Glutamatergic neuron (in vitro differentiated cells): ENCODE measurements at regions not wholly inside any gene's neighbourhood (a gene's known extent, or its start where the extent isn't known, plus 50 kb on each side); places are given as distances from the start of the nearest gene placed in this dataset.

ENCODE experiments used
- DNase-seq: peaks from one replicate; pipeline ENCODE4 v3.0.0; 2022
- H3K27ac Mint-ChIP-seq: one replicate; pipeline ENCODE4 v1.8.0; 2020; ENCODE audit warnings: mild to moderate bottlenecking, mixed read lengths, inconsistent platforms; ENCODE audit not compliant: unreplicated experiment
- H3K27me3 Mint-ChIP-seq: one replicate; pipeline ENCODE4 v1.8.0; 2020; ENCODE audit warnings: mild to moderate bottlenecking, moderate library complexity, mixed read lengths, inconsistent platforms; ENCODE audit not compliant: unreplicated experiment
- H3K36me3 Mint-ChIP-seq: one replicate; pipeline ENCODE4 v1.8.0; 2020; ENCODE audit warnings: mild to moderate bottlenecking, mixed read lengths, inconsistent platforms; ENCODE audit not compliant: unreplicated experiment
- H3K4me1 Mint-ChIP-seq: one replicate; pipeline ENCODE4 v1.8.0; 2020; ENCODE audit warnings: mild to moderate bottlenecking, low read depth, mixed read lengths, inconsistent platforms; ENCODE audit not compliant: unreplicated experiment
- H3K4me3 Mint-ChIP-seq: one replicate; pipeline ENCODE4 v1.8.0; 2020; ENCODE audit warnings: mild to moderate bottlenecking, mixed read lengths, inconsistent platforms; ENCODE audit not compliant: unreplicated experiment
- H3K9me3 Mint-ChIP-seq: one replicate; pipeline ENCODE4 v1.8.0; 2020; ENCODE audit warnings: mild to moderate bottlenecking, moderate library complexity, mixed read lengths, inconsistent platforms; ENCODE audit not compliant: unreplicated experiment
- CTCF ChIP-seq: fragments of 200-600 bp; sonication (generic); IDR thresholded peaks from one replicate; pipeline ENCODE4 v1.5.0; 2021; ENCODE audit not compliant: partially characterized antibody, unreplicated experiment

DNA sequence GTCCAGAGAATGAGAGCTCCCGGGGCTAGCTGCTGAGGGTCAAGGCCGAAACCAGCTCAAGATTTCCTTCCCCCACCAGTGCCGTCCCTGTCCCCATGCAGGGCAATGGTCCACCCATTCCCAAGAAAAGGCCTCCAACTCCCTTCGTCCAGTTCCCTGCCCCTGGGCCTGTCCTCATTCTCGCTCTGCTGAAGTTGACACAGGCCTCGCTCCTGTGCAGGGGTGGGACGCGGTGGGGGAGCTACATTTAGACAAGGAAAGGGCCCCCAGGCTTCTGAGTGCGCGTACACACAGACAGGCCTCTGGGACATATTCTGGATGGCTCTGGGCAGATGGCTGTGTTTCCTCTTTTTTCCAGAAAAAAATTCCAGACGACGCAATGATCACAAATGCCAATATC, 188.3 kb downstream of the ETS2 start:
- Mint-ChIP-seq H3K9me3 (peaks cover 7% of the 10 kb centered on the region), H3K27ac (no peak overlapping the region), H3K4me3 (no peak overlapping the region), H3K36me3 (peaks cover 8% of the 10 kb centered on the region), H3K4me1 (peaks cover 28% of the 10 kb centered on the region), H3K27me3 (peaks cover 9% of the 10 kb centered on the region)
- TF ChIP-seq CTCF = no peak
- no peak for DNase-seq

DNA sequence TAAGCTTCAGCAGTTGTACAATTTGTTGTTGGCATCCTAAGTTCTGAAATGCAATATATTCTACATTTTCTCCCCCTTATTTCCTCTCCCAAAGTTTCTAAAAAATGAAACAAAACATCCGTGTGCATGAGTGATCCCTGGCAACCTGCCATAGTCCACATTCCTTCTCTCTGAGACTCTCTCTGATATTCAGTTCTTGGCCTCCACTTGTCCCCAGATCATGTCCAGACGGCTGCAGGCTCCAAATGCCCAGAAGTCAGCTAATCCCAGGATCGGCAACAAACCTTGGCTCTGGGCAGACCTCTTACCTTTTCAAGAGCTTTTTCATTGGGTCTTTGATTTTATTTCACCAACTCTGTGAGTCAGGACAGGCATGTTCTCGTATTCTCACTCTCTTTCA, 187.8 kb downstream of the ETS2 start:
- H3K27me3 Mint-ChIP-seq = peaks cover 9% of the 10 kb centered on the region
- peaks cover 6% of the 10 kb centered on the region for H3K9me3 Mint-ChIP-seq
- no peak overlapping the region for H3K27ac Mint-ChIP-seq
- no peak for DNase-seq
- peaks cover 8% of the 10 kb centered on the region for H3K36me3 Mint-ChIP-seq
- H3K4me1 Mint-ChIP-seq = peaks cover 30% of the 10 kb centered on the region
- no peak for TF ChIP-seq CTCF
- no peak overlapping the region for H3K4me3 Mint-ChIP-seq

- no peak for TF ChIP-seq CTCF
- peaks cover 33% of the 10 kb centered on the region for H3K4me1 Mint-ChIP-seq
- peaks cover 8% of the 10 kb centered on the region for H3K36me3 Mint-ChIP-seq
- H3K9me3 Mint-ChIP-seq = peaks cover 8% of the 10 kb centered on the region
- no peak overlapping the region for H3K27ac Mint-ChIP-seq
- H3K27me3 Mint-ChIP-seq = peaks cover 9% of the 10 kb centered on the region
- no peak for DNase-seq
- H3K4me3 Mint-ChIP-seq = no peak overlapping the region
These were observed 187.0 kb downstream of the ETS2 start for GRCh38 chr21:38992737-38993136.

GRCh38 chr21:38990424-38990794, 184.7 kb downstream of the ETS2 start:
- no peak overlapping the region for H3K27ac Mint-ChIP-seq

More at GRCh38 chr21:38990424-38990794, 184.7 kb downstream of the ETS2 start:
- peaks cover 8% of the 10 kb centered on the region for H3K36me3 Mint-ChIP-seq
- peaks cover 34% of the 10 kb centered on the region for H3K4me1 Mint-ChIP-seq
- no peak for TF ChIP-seq CTCF
- no peak for DNase-seq
- peaks cover 7% of the 10 kb centered on the region for H3K27me3 Mint-ChIP-seq
- H3K4me3 Mint-ChIP-seq = no peak overlapping the region
- peaks cover 5% of the 10 kb centered on the region for H3K9me3 Mint-ChIP-seq
